AG10803 (cell line): ENCODE measurements at regions not wholly inside any gene's neighbourhood (a gene's known extent, or its start where the extent isn't known, plus 50 kb on each side); places are given as distances from the start of the nearest gene placed in this dataset.
"Not testable (repeated sequence)": the region's sequence is repeated elsewhere in the genome, so short reads cannot be mapped to it uniquely, and the experiment has no call there.

Source experiments
- DNase-seq: peaks from one replicate; pipeline ENCODE4 v3.0.0; 2010; ENCODE audit warnings: low read depth
- H3K4me3 ChIP-seq: 2 replicates; pipeline ENCODE4 v1.5.1; 2011; ENCODE audit warnings: mild to moderate bottlenecking, low read length, control low read depth
- CTCF ChIP-seq: conservative IDR thresholded peaks from 2 replicates; pipeline ENCODE4 v1.5.1; 2011; ENCODE audit warnings: mild to moderate bottlenecking, low read length, control low read depth, inconsistent platforms

DNA sequence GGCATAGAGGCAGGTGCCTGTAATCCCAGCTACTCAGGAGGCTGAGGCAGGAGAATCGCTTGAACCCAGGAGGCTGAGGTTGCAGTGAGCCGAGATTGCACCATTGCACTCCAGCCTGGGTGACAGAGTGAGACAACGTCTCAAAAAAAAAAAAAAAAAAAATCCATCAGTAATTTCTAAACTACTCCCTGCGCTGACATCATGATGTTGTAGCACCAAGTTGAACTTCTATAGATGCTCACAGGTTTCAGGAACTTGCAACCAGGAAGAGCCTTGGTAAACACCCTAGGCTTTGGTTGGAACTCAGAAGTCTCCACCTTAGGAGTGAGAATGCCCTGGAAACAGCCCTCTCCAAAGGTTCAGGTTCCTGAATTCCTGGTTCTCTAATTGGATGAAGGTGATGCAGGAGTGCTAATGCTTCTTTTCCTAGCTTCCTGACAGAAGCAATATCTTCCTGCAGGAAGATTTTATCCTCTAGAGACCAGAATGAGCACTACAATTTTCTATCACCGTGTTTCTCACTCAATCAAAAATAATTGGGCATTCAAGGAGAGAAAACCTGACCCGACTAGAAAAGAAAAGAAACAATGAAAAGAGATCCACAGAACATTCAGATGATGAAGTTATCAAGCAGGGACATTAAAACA, 469.6 kb downstream of the GADD45G start:
- no peak for DNase-seq
- no peak for TF ChIP-seq CTCF
- H3K4me3 ChIP-seq = no peak overlapping the region

GRCh38 chr9:90077598-90077997, 472.8 kb downstream of the GADD45G start:
- DNase-seq, H3K4me3 ChIP-seq: not testable (repeated sequence)

- no peak overlapping the region for H3K4me3 ChIP-seq
- TF ChIP-seq CTCF = no peak
- DNase-seq = no peak
Measured at GRCh38 chr9:90078988-90079421, 474.2 kb downstream of the GADD45G start.

GRCh38 chr9:90085633-90086032, 480.8 kb downstream of the GADD45G start:
- no peak for DNase-seq
- no peak overlapping the region for H3K4me3 ChIP-seq
- TF ChIP-seq CTCF = no peak

- no peak overlapping the region for H3K4me3 ChIP-seq
- TF ChIP-seq CTCF = no peak
- no peak for DNase-seq
Measured at GRCh38 chr9:90086101-90086511, 481.3 kb downstream of the GADD45G start.

DNA sequence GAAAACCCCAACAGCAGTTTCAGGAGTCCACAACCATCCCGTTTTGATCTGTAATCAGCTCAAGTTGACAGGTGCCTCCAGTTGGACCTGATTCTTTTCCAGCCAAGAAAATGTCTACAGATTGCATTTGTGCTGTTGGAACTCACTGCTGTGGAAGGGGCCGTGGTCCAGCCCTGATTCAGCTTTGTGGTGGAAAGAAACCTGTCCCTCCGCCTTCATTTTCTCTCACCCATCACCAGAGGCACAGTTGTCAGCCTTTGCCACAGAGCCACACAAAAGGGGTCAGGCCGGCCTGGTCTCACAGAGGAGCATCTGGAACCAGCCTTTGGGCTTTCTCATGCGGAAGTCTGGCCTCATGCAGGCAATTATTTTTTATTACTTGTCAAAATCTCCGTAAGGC, 483.6 kb downstream of the GADD45G start:
- no peak for TF ChIP-seq CTCF
- no peak overlapping the region for H3K4me3 ChIP-seq
- DNase-seq = no peak

- H3K4me3 ChIP-seq = no peak overlapping the region
- DNase-seq = no peak
- no peak for TF ChIP-seq CTCF
Measured at GRCh38 chr9:90088856-90089255, 484.0 kb downstream of the GADD45G start.

- no peak overlapping the region for H3K4me3 ChIP-seq
- DNase-seq = no peak
- TF ChIP-seq CTCF = no peak
Measured at GRCh38 chr9:90090997-90091396, 486.2 kb downstream of the GADD45G start.
